HepG2 (cell line): ENCODE measurements at regions not wholly inside any gene's neighbourhood (a gene's known extent, or its start where the extent isn't known, plus 50 kb on each side); places are given as distances from the start of the nearest gene placed in this dataset.

Experiments
- ATAC-seq: fragments of 200-7000 bp; cut with Tn5 transposase; 3 replicates; pipeline ENCODE4 v1.9.1; 2020; ENCODE audit warnings: mild to moderate bottlenecking, moderate library complexity
- BruUV-seq: library from RNA; stranded (reverse); fragments of 400-500 nt; replicated peaks from 2 replicates; lab custom pipeline; 2021; lab: Mats Ljungman, UMichigan
- CTCF ChIA-PET: fragments of 300-600 bp; formaldehyde crosslinking; extraction: SDS; loops from one replicate; lab custom pipeline; 2021; ENCODE audit warnings: low total read pairs, inconsistent platforms, low intra/inter-chr PET ratio; lab: Yijun Ruan, JAX
- POLR2A ChIA-PET: fragments of 350-600 bp; sonication (Branson Sonifier 250); formaldehyde crosslinking; loops from one replicate; lab custom pipeline; 2020; ENCODE audit warnings: antibody characterized with exemption, inconsistent platforms; lab: Yijun Ruan, JAX
- DNase-seq: peaks from one replicate; pipeline ENCODE4 v3.0.0-alpha.2; 2015; ENCODE audit warnings: low spot score
- FAIRE-seq: peaks from 3 replicates; lab custom pipeline; 2011; peaks lifted over from hg19 to GRCh38; lab: Jason Lieb, UNC
- H2AFZ ChIP-seq: one replicate; pipeline ENCODE4 v1.6.1; 2011; ENCODE audit warnings: low read length, inconsistent platforms
- H3K27ac ChIP-seq: fragments of 300-600 bp; 3 replicates; pipeline ENCODE4 v1.8.0; 2011; ENCODE audit warnings: mixed run types, mild to moderate bottlenecking, mixed read lengths, low read length, inconsistent platforms; ENCODE audit not compliant: insufficient read depth; ENCODE audit errors: extremely low read length
- H3K27me3 ChIP-seq, 2 experiments: fragments of 200-600 bp in 1 of 2; 2 replicates in 1 of 2; 3 replicates in 1 of 2; pipeline versions ENCODE4 v1.6.0 to v1.8.0; 2011; ENCODE audit warnings: low read length in 2 of 2, mild to moderate bottlenecking in 2 of 2, moderate library complexity in 2 of 2, inconsistent platforms in 1 of 2; ENCODE audit not compliant: insufficient read depth in 2 of 2, control insufficient read depth in 1 of 2
- H3K36me3 ChIP-seq, 2 experiments: fragments of 200-600 bp in 1 of 2; replicated peaks in 1 of 2; 2 replicates in 1 of 2; 3 replicates in 1 of 2; pipeline versions ENCODE4 v1.5.1 to v1.8.0; 2011; ENCODE audit warnings: low read length in 2 of 2, inconsistent platforms in 1 of 2; ENCODE audit not compliant: insufficient read depth in 2 of 2, control insufficient read depth in 1 of 2
- H3K4me1 ChIP-seq: 2 replicates; pipeline ENCODE4 v1.5.1; 2012; ENCODE audit warnings: low read length, inconsistent platforms; ENCODE audit not compliant: insufficient read depth
- H3K4me2 ChIP-seq: 2 replicates; pipeline ENCODE4 v1.6.0; 2011; ENCODE audit warnings: low read depth, low read length, inconsistent platforms
- H3K4me3 ChIP-seq, 3 experiments: fragments of 200-600 bp in 1 of 3; sonication (generic), shearing (Covaris generic) in 1 of 3; replicated peaks in 1 of 3; 2 replicates each; pipeline ENCODE4 v1.5.1; 2011 to 2016; ENCODE audit warnings: low read length in 3 of 3, inconsistent platforms in 2 of 3, low read depth in 2 of 3, mild to moderate bottlenecking in 2 of 3, control low read depth in 1 of 3, mixed read lengths in 1 of 3; ENCODE audit not compliant: insufficient read depth in 1 of 3
- H3K79me2 ChIP-seq: one replicate; pipeline ENCODE4 v1.6.1; 2011; ENCODE audit warnings: low read length, inconsistent platforms; ENCODE audit not compliant: insufficient read depth
- H3K9ac ChIP-seq: 2 replicates; pipeline ENCODE4 v1.6.0; 2011; ENCODE audit warnings: mild to moderate bottlenecking, low read depth, low read length, inconsistent platforms; ENCODE audit not compliant: insufficient read depth
- H3K9me3 ChIP-seq: 2 replicates; pipeline ENCODE4 v1.5.1; 2012; ENCODE audit warnings: mild to moderate bottlenecking, low read length
- H4K20me1 ChIP-seq: 2 replicates; pipeline ENCODE4 v1.6.0; 2011; ENCODE audit warnings: inconsistent platforms, mild to moderate bottlenecking, low read length, moderate library complexity; ENCODE audit not compliant: insufficient read depth
- CSRNP1 ChIP-seq: sonication (generic); formaldehyde crosslinking; IDR thresholded peaks from 2 replicates; pipeline ENCODE4 v1.8.1; 2023; ENCODE audit warnings: mild to moderate bottlenecking, missing genetic modification reagents
- CTCF ChIP-seq: sonication (generic); formaldehyde crosslinking; IDR thresholded peaks from 2 replicates; pipeline ENCODE4 v1.5.0; 2020; ENCODE audit warnings: mild to moderate bottlenecking, missing genetic modification reagents, moderate library complexity
- DZIP1 ChIP-seq: sonication (generic); formaldehyde crosslinking; IDR thresholded peaks from 2 replicates; pipeline ENCODE4 v1.5.0; 2020; ENCODE audit warnings: mild to moderate bottlenecking, missing genetic modification reagents
- FOXO4 ChIP-seq: sonication (generic); formaldehyde crosslinking; conservative IDR thresholded peaks from 2 replicates; pipeline ENCODE4 v1.8.1; 2023; ENCODE audit warnings: missing genetic modification reagents
- WGBS: methylation state at CpG from one replicate; pipeline ENCODE4 v1.1.6; 2017; ENCODE audit warnings: low lambda C conversion rate; 5-methylcytosine and 5-hydroxymethylcytosine counted together
- in situ Hi-C: cut with HindIII; loops from 2 replicates; pipeline ENCODE4 v1.10.0; 2017; ENCODE audit warnings: low pct_unique_long_range_greater_than_20kb; ENCODE audit not compliant: extremely low pct_ligation_motif_present
- intact Hi-C: fragments of 100-400 bp; cut with micrococcal nuclease; formaldehyde crosslinking; loops from one replicate; pipeline ENCODE4 v1.10.0; 2022; ENCODE audit not compliant: unreplicated experiment

- peaks cover 12% of the 10 kb centered on the region for H3K4me1 ChIP-seq
- H2AFZ ChIP-seq: no peak overlapping the region
- DNase-seq (no peak), ATAC-seq (no peak), FAIRE-seq (no peak)
- intact Hi-C loops: no loop called here
- CTCF ChIA-PET: no interaction called here
- H3K27ac ChIP-seq: no peak overlapping the region
- POLR2A ChIA-PET: no interaction called here
- no TSS peak for BruUV-seq
- H3K9ac ChIP-seq: no peak overlapping the region
- H3K27me3 ChIP-seq: peaks cover 2 to 21% of the 10 kb centered on the region in 2 experiments
- 25% methylated on average over 7 of the region's 9 CpGs for WGBS
- no peaks in the 10 kb centered on the region for H4K20me1 ChIP-seq
- H3K9me3 ChIP-seq: no peaks in the 10 kb centered on the region
- no peaks in the 10 kb centered on the region for H3K36me3 ChIP-seq
- no peaks in the 10 kb centered on the region for H3K79me2 ChIP-seq
- no peak overlapping the region for H3K4me3 ChIP-seq
- TF ChIP-seq CSRNP1 (CRISPR knock-in tag): no peak
- TF ChIP-seq, all 625 proteins: peak for 0
- in situ Hi-C loops: no loop called here
- no peak overlapping the region for H3K4me2 ChIP-seq
These were observed 67.4 kb upstream of the TAMM41 start for GRCh38 chr3:11914041-11914440.

- POLR2A ChIA-PET: no interaction called here
- Histone ChIP-seq H3K9me3 (no peaks in the 10 kb centered on the region), H3K4me3 (no peak overlapping the region), H3K27me3 (peaks cover 1 to 21% of the 10 kb centered on the region in 2 experiments; a peak in 3 of 5 replicates), H3K4me2 (no peak overlapping the region), H3K27ac (no peak overlapping the region), H3K9ac (no peak overlapping the region), H3K79me2 (no peaks in the 10 kb centered on the region), H4K20me1 (no peaks in the 10 kb centered on the region), H3K36me3 (no peaks in the 10 kb centered on the region), H2AFZ (no peak overlapping the region), H3K4me1 (peaks cover 12% of the 10 kb centered on the region)
- DNase-seq: no peak
- ATAC-seq: no peak
- CTCF ChIA-PET: no interaction called here
- no peak for FAIRE-seq
- no TSS peak for BruUV-seq
- TF ChIP-seq DZIP1 (CRISPR knock-in tag) (no peak), CTCF (CRISPR knock-in tag) (no peak), FOXO4 (CRISPR knock-in tag) (no peak)
- WGBS: 25% methylated on average over 4 of the region's 10 CpGs
- in situ Hi-C loops: no loop called here
- intact Hi-C loops: no loop called here
These were observed 68.0 kb upstream of the TAMM41 start for GRCh38 chr3:11914651-11915050.
